ENCODE measurements at regions not wholly inside any gene's neighbourhood (a gene's known extent, or its start where the extent isn't known, plus 50 kb on each side); places are given as distances from the start of the nearest gene placed in this dataset.

GRCh38 chr1:238063454-238063853, 172.7 kb upstream of the ZP4 start:
- H3K36me3 ChIP-seq (ENCODE audit: low read length): no peaks in the 10 kb centered on the region
- H3K9me2 ChIP-seq (replicated peaks; ENCODE audit: insufficient read depth, low read length): no peaks in the 10 kb centered on the region
- no peak overlapping the region for H3K4me2 ChIP-seq (ENCODE audit: low read depth, low read length, poor library complexity, severe bottlenecking)
- no peaks in the 10 kb centered on the region for H3F3A ChIP-seq (ENCODE audit: insufficient read depth)
- H3K9me3 ChIP-seq (ENCODE audit: insufficient read depth, low read length): no peaks in the 10 kb centered on the region
- H3K27me3 ChIP-seq (ENCODE audit: low read length): no peaks in the 10 kb centered on the region
- no peaks in the 10 kb centered on the region for H3K79me2 ChIP-seq (ENCODE audit: insufficient read depth, low read length)
- no peak overlapping the region for H3K27ac ChIP-seq (ENCODE audit: low read depth, low read length)
- no peaks in the 10 kb centered on the region for H4K20me1 ChIP-seq (ENCODE audit: low read depth, low read length)
- H3K4me3 ChIP-seq (ENCODE audit: insufficient read depth, low read length, poor library complexity, severe bottlenecking): no peak overlapping the region
- TF ChIP-seq CTCF (IDR thresholded peaks at IDR 0.05; ENCODE audit: insufficient read depth, low read length, poor library complexity, severe bottlenecking) (no peak), EZH2phosphoT487 (conservative IDR thresholded peaks at IDR 0.05; ENCODE audit: low read length) (no peak)
- H3K9ac ChIP-seq (ENCODE audit: low read length): no peak overlapping the region
- no peak overlapping the region for H2AFZ ChIP-seq (ENCODE audit: low read depth, low read length, severe bottlenecking)

- Histone ChIP-seq H3K4me3 (ENCODE audit: insufficient read depth, low read length, poor library complexity, severe bottlenecking) (no peak overlapping the region), H3F3A (ENCODE audit: insufficient read depth) (no peaks in the 10 kb centered on the region), H2AFZ (ENCODE audit: low read depth, low read length, severe bottlenecking) (no peak overlapping the region), H3K4me2 (ENCODE audit: low read depth, low read length, poor library complexity, severe bottlenecking) (no peak overlapping the region), H3K27me3 (ENCODE audit: low read length) (no peaks in the 10 kb centered on the region), H3K79me2 (ENCODE audit: insufficient read depth, low read length) (no peaks in the 10 kb centered on the region), H3K27ac (ENCODE audit: low read depth, low read length) (no peak overlapping the region), H3K9ac (ENCODE audit: low read length) (no peak overlapping the region), H3K9me2 (replicated peaks; ENCODE audit: insufficient read depth, low read length) (no peaks in the 10 kb centered on the region), H3K9me3 (ENCODE audit: insufficient read depth, low read length) (no peaks in the 10 kb centered on the region), H3K36me3 (ENCODE audit: low read length) (no peaks in the 10 kb centered on the region), H4K20me1 (ENCODE audit: low read depth, low read length) (no peaks in the 10 kb centered on the region)
- no peak for TF ChIP-seq EZH2phosphoT487 (conservative IDR thresholded peaks at IDR 0.05; ENCODE audit: low read length)
- no peak for TF ChIP-seq CTCF (IDR thresholded peaks at IDR 0.05; ENCODE audit: insufficient read depth, low read length, poor library complexity, severe bottlenecking)
These were observed 171.4 kb upstream of the ZP4 start for GRCh38 chr1:238061967-238062613.

- H3K9me3 ChIP-seq (ENCODE audit: insufficient read depth, low read length): no peaks in the 10 kb centered on the region
- H3K9me2 ChIP-seq (replicated peaks; ENCODE audit: insufficient read depth, low read length): no peaks in the 10 kb centered on the region
- H3K27ac ChIP-seq (ENCODE audit: low read depth, low read length): no peak overlapping the region
- H2AFZ ChIP-seq (ENCODE audit: low read depth, low read length, severe bottlenecking): no peak overlapping the region
- no peak for TF ChIP-seq EZH2phosphoT487 (conservative IDR thresholded peaks at IDR 0.05; ENCODE audit: low read length)
- no peak for TF ChIP-seq CTCF (IDR thresholded peaks at IDR 0.05; ENCODE audit: insufficient read depth, low read length, poor library complexity, severe bottlenecking)
- H3K36me3 ChIP-seq (ENCODE audit: low read length): no peaks in the 10 kb centered on the region
- no peak overlapping the region for H3K4me2 ChIP-seq (ENCODE audit: low read depth, low read length, poor library complexity, severe bottlenecking)
- no peaks in the 10 kb centered on the region for H3F3A ChIP-seq (ENCODE audit: insufficient read depth)
- H4K20me1 ChIP-seq (ENCODE audit: low read depth, low read length): no peaks in the 10 kb centered on the region
- H3K79me2 ChIP-seq (ENCODE audit: insufficient read depth, low read length): no peaks in the 10 kb centered on the region
- H3K4me3 ChIP-seq (ENCODE audit: insufficient read depth, low read length, poor library complexity, severe bottlenecking): no peak overlapping the region
- H3K27me3 ChIP-seq (ENCODE audit: low read length): no peaks in the 10 kb centered on the region
- H3K9ac ChIP-seq (ENCODE audit: low read length): no peak overlapping the region
These were observed 169.3 kb upstream of the ZP4 start for GRCh38 chr1:238060061-238060460.
